ENCODE measurements at regions not wholly inside any gene's neighbourhood (a gene's known extent, or its start where the extent isn't known, plus 50 kb on each side); places are given as distances from the start of the nearest gene placed in this dataset.

DNA sequence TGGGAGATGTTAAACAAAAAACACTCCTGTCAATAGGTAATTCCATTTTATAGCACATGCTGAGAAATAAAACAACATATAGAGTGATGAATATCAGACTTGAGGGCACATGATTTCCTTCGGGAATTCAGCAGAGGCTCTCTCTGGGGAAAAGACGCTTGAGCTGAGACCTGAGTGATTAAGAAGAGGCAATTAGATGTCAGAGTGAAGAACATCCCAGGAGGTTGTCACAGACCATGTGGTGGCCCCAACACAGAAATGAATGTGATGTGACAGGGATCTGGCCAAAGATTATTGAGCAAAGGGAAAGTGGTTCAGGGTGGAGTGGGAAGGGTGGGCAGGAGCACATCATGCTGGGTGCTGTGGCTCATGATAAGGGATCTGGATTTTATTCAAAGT lies 254.7 kb downstream of the RAD51AP2 start:
- TF ChIP-seq CTCF (IDR thresholded peaks at IDR 0.05) (no peak), POLR2A (IDR thresholded peaks at IDR 0.05) (no peak)

All from sigmoid colon (tissue), 3 donors.